KOPT-K1 (cell line): ENCODE measurements at regions not wholly inside any gene's neighbourhood (a gene's known extent, or its start where the extent isn't known, plus 50 kb on each side); places are given as distances from the start of the nearest gene placed in this dataset.

Source experiments
- H3K27ac ChIP-seq: fragments of 200-600 bp; sonication (generic); 2 replicates; pipeline ENCODE4 v1.5.1; 2016; ENCODE audit warnings: antibody characterized with exemption, mild to moderate bottlenecking, low read depth, low read length; ENCODE audit not compliant: poor library complexity, severe bottlenecking
- H3K36me3 ChIP-seq: fragments of 200-600 bp; sonication (generic); 2 replicates; pipeline ENCODE4 v1.5.1; 2017; ENCODE audit warnings: antibody characterized with exemption, mild to moderate bottlenecking, low read length, moderate library complexity; ENCODE audit not compliant: insufficient read depth
- H3K9me3 ChIP-seq: fragments of 200-600 bp; sonication (generic); 2 replicates; pipeline ENCODE4 v1.5.1; 2017; ENCODE audit warnings: antibody characterized with exemption, low read length, mild to moderate bottlenecking; ENCODE audit not compliant: insufficient read depth, poor library complexity, severe bottlenecking

- H3K9me3 ChIP-seq, result no peaks in the 10 kb centered on the region
- no peaks in the 10 kb centered on the region for H3K36me3 ChIP-seq
- no peak overlapping the region for H3K27ac ChIP-seq
Measured at GRCh38 chr1:228901936-228902681, 166.8 kb downstream of the RHOU start.

DNA sequence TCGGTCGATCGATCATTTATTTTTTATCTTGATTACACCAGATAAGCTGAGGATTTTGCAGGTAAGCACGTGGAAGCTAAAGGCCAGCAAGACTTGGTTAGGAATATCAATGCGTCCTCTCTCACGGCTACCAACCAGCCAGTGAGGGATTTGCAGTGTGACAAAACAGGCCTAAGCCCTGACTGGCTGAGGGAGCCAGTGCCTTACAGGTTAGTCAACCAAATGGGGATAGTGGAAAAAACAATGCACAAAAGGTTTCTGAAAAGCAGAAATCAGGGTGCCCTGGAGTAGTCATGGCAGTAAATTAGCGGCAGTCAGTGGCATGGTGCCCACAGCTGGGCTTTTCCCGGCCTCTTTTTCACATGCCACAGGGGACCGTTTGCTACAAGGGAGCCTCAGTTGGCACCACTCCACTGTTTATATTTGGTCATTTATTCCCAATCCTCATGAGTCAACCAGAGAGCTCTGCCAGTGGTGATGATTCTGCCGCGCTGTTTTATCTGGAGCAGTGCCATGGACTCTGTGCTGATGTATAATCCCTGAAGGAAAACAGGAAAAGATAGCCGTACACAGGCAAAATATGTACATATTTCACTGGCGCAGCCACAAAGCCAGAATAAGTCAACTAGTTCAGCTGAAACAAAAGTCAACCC lies 167.6 kb downstream of the RHOU start:
- Histone ChIP-seq H3K36me3 (no peaks in the 10 kb centered on the region), H3K27ac (no peak overlapping the region), H3K9me3 (no peaks in the 10 kb centered on the region)

GRCh38 chr1:228903434-228904071 lies 168.3 kb downstream of the RHOU start:
- Histone ChIP-seq H3K9me3 (no peaks in the 10 kb centered on the region), H3K27ac (no peak overlapping the region), H3K36me3 (no peaks in the 10 kb centered on the region)

DNA sequence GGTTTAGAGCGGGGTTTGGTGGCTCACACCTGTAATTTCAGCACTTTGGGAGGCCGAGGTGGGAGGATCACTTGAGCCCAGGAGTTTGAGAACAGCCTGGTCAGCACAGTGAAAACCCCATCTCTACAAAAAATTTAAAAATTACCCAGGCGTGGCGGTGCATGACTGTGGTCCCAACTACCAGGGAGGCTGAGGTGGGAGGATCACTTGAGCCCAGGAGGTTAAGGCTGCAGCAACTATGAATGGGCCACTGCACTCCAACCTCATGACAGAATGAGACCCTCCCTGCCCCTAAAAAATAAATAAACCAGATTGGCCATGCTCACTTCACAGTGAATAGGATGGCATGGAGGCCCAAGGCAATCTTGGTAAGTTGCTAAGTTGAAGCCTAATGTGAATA lies 168.9 kb downstream of the RHOU start:
- H3K36me3 ChIP-seq, result no peaks in the 10 kb centered on the region
- H3K9me3 ChIP-seq, result no peaks in the 10 kb centered on the region
- H3K27ac ChIP-seq, result no peak overlapping the region

- H3K9me3 ChIP-seq, result no peaks in the 10 kb centered on the region
- no peak overlapping the region for H3K27ac ChIP-seq
- H3K36me3 ChIP-seq, result no peaks in the 10 kb centered on the region
Measured at GRCh38 chr1:228905701-228906101, 170.4 kb downstream of the RHOU start.

- Histone ChIP-seq H3K9me3 (no peaks in the 10 kb centered on the region), H3K36me3 (no peaks in the 10 kb centered on the region), H3K27ac (no peak overlapping the region)
Measured at GRCh38 chr1:228906223-228906860, 171.1 kb downstream of the RHOU start.

DNA sequence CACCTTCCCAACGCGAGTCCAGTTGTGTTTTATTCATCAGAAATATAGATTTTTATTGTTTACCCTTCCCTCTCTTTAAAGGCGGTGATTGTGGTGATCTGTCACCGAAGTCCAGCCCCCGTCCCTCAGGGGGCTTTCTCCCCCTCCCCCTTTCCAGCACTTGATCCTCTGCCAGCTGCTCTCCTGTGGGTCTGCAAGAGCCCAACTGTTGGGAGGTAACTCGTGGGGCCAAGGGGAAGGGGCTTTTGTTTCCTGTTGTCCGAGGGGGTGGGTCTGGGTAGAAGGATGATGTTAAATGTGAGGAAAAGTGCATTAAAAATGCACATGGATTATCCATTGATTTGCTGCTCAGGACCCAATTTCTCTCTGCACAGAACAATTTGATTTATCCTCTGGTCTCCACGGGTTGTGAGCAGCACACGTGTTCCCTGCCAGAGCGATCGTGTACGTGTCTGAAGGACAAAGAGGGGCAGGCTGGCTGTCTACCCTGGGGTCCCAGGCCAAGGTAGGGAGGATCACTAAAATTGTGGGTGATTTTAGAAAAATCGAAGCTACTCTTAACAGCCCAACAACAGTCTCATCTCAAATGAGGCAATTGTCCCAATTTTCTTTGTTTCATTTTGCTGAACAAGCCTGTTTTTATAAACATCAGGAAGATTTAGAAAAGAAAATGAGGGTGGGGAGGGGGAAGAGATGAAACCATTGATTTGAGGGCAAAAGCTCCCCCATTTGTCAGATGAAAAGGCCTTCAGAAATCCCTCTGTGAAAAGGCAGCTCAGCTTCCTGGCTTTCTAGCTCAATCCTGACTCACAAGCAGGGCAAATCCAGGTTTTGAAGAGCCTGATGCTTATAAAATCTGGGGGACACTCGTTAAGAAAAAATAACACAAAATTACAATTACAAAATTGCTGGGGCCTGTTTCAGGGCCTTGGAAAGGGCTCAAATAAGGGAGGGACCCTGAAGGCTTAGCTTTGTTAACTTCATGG lies 176.2 kb downstream of the RHOU start:
- Histone ChIP-seq H3K9me3 (no peaks in the 10 kb centered on the region), H3K27ac (no peak overlapping the region), H3K36me3 (no peaks in the 10 kb centered on the region)

DNA sequence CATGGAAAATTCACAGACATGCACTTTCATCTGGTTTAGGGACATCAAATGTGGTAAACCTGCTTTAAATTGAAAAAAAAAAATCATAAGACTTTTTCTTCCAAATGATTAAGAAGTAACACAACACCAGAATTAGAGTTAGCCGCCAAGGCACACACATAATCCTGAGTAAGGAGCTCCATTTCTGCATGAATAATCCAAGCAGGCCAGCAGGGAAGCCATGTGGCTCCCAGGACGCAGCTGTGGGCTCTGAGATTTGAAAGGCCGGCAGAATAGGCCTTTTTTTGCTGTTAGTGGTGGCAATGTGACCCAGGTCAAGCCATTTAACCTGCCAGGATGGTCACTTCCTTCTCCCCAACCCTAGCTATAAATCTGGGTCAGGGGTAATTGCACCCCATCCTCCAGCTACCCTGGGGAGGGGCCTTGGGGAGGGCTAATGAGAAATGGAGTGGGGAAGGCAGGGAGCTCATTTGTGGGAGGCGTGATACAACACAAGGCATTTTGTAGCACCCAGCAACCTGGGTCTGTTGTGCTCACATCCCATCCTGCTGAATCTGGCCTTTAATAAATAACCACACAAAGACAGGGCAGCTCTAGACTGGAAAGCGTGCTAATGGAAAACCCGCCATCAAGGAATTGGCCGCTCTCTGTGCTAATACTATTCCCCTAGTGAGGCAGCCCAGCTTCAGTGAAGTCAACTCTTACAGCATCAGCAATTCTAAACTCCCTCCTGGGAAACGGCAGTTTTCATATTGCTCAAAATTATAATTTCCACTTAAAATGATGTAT lies 178.5 kb downstream of the RHOU start:
- Histone ChIP-seq H3K9me3 (no peaks in the 10 kb centered on the region), H3K27ac (no peak overlapping the region), H3K36me3 (no peaks in the 10 kb centered on the region)

GRCh38 chr1:228914700-228915099 lies 179.4 kb downstream of the RHOU start:
- Histone ChIP-seq H3K9me3 (no peaks in the 10 kb centered on the region), H3K36me3 (no peaks in the 10 kb centered on the region), H3K27ac (no peak overlapping the region)

GRCh38 chr1:228917342-228917741 lies 182.1 kb downstream of the RHOU start:
- no peak overlapping the region for H3K27ac ChIP-seq

DNA sequence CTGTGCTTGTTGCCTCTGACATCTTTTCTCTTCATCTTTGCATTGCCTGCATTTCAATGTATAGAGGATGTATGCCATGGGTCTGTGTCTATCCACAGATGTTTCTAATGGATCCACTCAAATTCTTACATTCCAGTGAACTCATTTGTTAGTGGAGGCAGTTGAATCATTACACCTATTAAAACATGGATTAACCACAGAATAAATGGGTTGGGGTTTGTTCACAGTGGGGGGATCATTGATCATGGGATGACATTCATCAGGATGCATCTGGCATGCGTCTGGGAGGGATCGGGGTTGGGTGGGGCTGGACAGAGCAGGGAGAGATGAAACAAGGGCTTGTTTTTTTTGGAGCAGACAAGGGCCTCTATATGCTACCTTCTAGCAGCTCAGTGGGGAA lies 182.5 kb downstream of the RHOU start:
- Histone ChIP-seq H3K9me3 (no peaks in the 10 kb centered on the region), H3K36me3 (no peaks in the 10 kb centered on the region), H3K27ac (no peak overlapping the region)

More at GRCh38 chr1:228917342-228917741, 182.1 kb downstream of the RHOU start:
- no peaks in the 10 kb centered on the region for H3K9me3 ChIP-seq
- H3K36me3 ChIP-seq, result no peaks in the 10 kb centered on the region

DNA sequence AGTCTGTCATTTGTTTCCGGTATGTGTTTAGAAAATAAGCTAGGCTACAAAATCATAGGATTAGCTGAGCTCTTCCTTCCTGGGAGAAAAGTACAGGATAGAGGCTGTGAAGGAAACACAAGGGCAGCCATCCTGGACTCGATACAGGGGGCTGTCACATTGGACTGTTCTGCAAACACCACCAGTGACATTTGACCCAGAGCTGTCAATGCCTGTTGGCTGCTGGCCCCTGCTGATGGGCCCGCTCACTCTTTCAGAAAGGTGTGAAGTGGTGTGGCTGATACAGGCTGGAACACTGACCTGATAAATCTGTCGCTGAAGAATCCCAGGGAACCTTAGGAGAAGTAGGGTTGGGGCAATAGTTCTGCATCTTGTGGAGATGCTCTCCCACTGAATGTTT lies 183.1 kb downstream of the RHOU start:
- Histone ChIP-seq H3K27ac (no peak overlapping the region), H3K9me3 (no peaks in the 10 kb centered on the region)

DNA sequence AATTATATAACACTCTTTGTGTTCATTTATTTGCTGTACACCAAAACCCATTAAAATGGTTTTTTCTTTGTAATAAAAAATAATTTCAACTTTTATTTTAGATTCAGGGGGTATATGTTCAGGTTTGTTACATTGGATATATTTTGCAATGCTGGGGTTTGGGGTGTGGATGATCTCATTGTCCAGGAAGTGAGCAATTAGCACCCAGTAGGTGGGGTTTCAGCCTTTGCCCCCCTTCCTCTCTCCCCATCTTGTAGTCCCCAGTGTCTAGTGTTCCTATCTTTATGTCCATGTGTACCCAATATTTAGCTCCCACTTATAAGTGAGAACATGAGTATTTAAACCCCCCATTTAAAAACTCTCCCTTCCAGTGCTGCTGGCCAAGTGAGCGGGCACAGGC lies 184.6 kb downstream of the RHOU start:
- Histone ChIP-seq H3K36me3 (no peaks in the 10 kb centered on the region), H3K9me3 (no peaks in the 10 kb centered on the region), H3K27ac (no peak overlapping the region)

More for the DNA sequence above, 183.1 kb downstream of the RHOU start:
- no peaks in the 10 kb centered on the region for H3K36me3 ChIP-seq

DNA sequence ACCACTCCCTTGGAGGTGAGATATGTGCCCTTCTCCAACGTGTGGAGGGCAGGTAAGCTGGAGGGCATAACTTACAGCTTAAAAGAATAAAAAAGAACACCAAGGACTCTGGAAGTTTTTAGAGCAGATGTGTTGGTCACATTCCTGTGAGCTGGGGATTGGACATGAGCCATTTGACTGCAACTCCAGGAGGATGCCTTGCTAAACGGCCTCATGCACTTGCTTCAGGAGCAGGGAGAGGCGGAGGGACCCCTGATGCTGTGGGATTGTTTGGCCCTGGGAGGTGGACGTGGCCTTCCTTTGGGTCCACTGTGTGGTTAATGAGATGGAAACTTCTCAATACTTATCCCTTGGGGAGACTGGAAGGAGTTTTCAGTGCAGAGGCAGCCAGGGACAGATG lies 185.6 kb downstream of the RHOU start:
- Histone ChIP-seq H3K36me3 (no peaks in the 10 kb centered on the region), H3K27ac (no peak overlapping the region), H3K9me3 (no peaks in the 10 kb centered on the region)
